ENCODE measurements at regions not wholly inside any gene's neighbourhood (a gene's known extent, or its start where the extent isn't known, plus 50 kb on each side); places are given as distances from the start of the nearest gene placed in this dataset.

DNA sequence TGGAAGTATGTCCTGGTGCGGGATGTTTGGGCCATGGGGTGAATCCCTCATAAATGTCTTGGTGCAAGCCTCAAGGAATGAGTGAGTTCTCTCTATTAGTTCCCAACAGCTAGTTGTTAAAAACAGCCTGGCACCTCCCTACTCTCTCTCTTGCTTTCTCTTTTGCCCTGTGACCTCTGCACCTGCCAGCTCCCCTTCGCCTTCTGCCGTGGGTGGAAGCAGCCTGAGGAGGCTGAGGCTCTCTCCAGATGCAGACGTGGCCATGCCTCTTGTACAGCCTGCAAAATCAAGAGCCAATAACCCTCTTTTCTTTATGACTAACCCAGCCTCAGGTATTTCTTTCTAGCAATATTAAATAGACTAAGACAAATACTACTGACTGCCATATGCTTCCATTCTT is 210.3 kb downstream of the POM121L12 start:
- TF ChIP-seq CTCF (IDR thresholded peaks at IDR 0.05) (no peak), POLR2A (IDR thresholded peaks at IDR 0.05) (no peak), EP300 (IDR thresholded peaks at IDR 0.05) (no peak)
